ENCODE measurements at regions not wholly inside any gene's neighbourhood (a gene's known extent, or its start where the extent isn't known, plus 50 kb on each side); places are given as distances from the start of the nearest gene placed in this dataset.

- TF ChIP-seq CTCF (IDR thresholded peaks at IDR 0.05; ENCODE audit: poor library complexity, severe bottlenecking) = no peak
- TF ChIP-seq POLR2AphosphoS5 (IDR thresholded peaks at IDR 0.05) = no peak
- no peak for TF ChIP-seq TAF1 (IDR thresholded peaks at IDR 0.05; ENCODE audit: low read depth)
- no peak for TF ChIP-seq REST (IDR thresholded peaks at IDR 0.05; ENCODE audit: borderline replicate concordance)
- no peak for TF ChIP-seq RAD21 (conservative IDR thresholded peaks at IDR 0.05)
Measured at GRCh38 chr13:93036380-93036779, 190.2 kb upstream of the GPC6 start.
